Astrocyte (in vitro differentiated cells and primary cell): ENCODE measurements at regions not wholly inside any gene's neighbourhood (a gene's known extent, or its start where the extent isn't known, plus 50 kb on each side); places are given as distances from the start of the nearest gene placed in this dataset.

ENCODE experiments used
- CTCF ChIP-seq: IDR thresholded peaks from 2 replicates; pipeline ENCODE4 v1.5.1; 2011; ENCODE audit warnings: low read depth, mild to moderate bottlenecking, inconsistent platforms, low read length, moderate library complexity; ENCODE audit not compliant: insufficient read depth
- EZH2 ChIP-seq: IDR thresholded peaks from 2 replicates; pipeline ENCODE4 v1.6.1; 2012; ENCODE audit warnings: mild to moderate bottlenecking, low read length, inconsistent platforms; ENCODE audit not compliant: insufficient read depth

- no peak for TF ChIP-seq CTCF
- TF ChIP-seq EZH2 = no peak
Measured at GRCh38 chr12:38385486-38385885, 68.9 kb downstream of the ALG10B start.
